ENCODE measurements at regions not wholly inside any gene's neighbourhood (a gene's known extent, or its start where the extent isn't known, plus 50 kb on each side); places are given as distances from the start of the nearest gene placed in this dataset.

- no peak for DNase-seq
Observed at GRCh38 chr15:81491414-81492096, 117.5 kb upstream of the TMC3 start.

- no peak for DNase-seq
Observed at GRCh38 chr15:81485806-81486205, 111.8 kb upstream of the TMC3 start.

DNA sequence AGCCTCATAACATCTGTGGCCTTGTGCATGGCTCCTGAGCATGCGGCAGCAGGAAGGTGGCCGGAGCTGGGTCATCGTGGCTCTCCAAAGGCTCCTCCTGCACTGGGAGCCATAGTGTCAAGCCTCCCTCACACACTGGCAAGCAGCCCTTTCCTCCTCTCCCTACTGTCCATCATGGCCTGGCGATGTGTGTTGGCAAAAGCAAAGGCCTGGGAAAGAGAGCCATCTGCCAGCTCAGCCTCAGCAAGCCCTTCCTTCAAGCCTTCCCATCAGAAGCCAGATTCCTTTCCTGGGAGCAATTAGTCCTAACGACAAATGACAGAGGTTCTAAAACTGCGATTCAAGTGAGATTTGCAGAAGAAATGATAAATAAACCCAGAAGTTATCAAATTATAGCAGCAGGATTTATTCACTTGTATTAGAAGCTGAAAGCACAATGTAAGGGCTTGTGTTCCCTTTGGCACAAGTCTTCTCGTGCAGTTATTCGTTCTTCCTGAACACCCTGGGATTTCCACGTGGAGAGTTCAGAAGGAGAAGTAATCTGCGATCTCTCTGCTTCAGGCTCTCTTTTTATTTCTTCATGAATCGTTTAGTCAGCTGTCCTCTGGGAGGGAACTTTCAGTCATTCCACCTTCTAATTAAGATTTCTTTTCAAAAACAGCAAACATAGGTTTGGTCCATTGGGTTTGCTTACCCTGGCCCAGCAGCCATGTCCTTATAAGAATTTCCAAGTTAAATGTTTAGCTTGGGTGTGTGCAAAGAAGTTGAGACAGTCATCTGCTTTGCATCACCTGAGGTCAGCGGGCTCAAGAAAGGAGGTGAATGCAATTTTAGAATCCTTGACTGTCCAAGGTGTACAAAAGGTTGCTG, 110.3 kb upstream of the TMC3 start:
- DNase-seq: peak in 1 of 56 donors; percentile 10

DNA sequence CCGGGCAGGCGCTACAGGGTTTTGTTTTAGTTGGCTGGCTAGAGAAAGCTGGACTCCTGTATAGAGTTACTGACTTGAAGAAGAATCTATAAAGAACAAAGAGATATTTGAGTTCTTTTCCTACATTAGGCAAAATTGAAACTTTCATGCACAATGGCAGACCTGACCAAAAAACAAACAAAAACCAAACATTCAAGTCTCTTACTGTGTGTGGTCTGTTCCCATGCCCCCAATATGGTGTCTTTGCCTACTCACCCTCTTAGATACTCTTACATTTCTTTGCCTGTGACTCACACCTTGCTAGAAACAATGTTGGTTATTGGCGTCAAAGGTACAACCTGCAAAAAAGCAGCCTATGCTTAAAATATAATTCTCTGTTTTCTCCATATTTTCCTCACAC, 109.5 kb upstream of the TMC3 start:
- no peak for DNase-seq

GRCh38 chr15:81481346-81481745, 107.3 kb upstream of the TMC3 start:
- DNase-seq: peak in 18 of 56 donors; percentile 3 to 67 (median 28)

DNA sequence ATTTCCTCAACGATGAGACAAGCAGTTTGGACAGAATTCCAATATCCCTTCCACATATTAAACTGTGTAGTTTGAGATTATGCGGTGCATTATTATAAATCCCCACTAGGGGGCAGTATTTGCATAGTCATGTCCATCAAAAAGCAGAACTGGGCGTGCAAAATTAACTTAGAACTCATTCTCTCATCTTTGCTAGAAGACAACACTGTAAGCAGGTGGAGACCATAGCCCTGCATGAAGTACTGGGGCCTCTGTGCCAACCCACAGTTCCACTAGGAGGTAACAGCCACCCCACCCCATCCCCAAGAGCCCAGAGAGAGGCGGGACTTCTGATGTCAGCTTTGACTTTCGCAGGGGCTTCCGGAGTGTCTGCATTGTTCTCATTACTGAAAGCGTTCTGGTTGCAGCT, 106.6 kb upstream of the TMC3 start:
- peak in 21 of 56 donors; percentile 6 to 38 (median 21) for DNase-seq

GRCh38 chr15:81478354-81478753, 104.3 kb upstream of the TMC3 start:
- DNase-seq: no peak

GRCh38 chr15:81475926-81476325, 101.9 kb upstream of the TMC3 start:
- DNase-seq: no peak

DNA sequence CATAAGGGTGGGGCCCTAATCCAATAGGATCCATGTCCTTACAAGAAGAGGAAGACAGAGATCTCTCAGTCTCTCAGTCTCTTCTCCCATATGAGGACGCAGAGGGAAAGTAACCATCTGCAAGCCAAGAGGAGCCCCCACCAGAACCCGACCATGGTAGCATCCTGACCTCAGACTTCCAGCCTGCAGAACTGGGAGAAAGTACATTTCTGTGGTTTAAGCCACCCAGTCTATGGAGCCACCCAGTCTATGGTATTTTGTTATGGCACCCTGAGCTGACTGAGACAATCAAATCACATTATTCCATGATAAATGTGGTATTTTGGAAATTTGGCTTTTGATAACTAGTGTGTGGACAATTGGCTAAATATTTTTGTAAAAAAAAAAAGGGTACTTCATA, 101.5 kb upstream of the TMC3 start:
- DNase-seq: no peak

- DNase-seq: no peak
Observed at GRCh38 chr15:81473946-81474345, 99.9 kb upstream of the TMC3 start.

DNA sequence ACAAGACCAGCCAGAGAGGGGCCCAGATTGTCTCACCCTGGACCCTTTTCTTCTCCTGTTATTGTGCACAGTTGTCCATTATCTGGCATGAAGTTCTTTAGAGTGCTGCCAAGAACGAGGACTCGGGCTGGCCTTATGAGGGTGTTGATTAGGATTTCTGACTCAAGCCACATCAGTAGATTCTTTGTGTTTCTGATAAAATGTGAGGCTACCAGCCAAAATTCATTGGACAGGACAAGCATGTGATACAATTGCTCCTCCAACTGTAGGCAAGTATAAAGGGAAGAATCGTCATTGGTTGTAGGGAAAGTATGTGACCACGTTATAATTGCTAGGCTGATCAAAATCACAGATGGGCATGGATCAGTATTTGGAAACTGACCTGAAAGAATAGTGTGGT, 99.2 kb upstream of the TMC3 start:
- DNase-seq: peak in 8 of 56 donors; percentile 3 to 44 (median 5)

GRCh38 chr15:81471151-81471550, 97.1 kb upstream of the TMC3 start:
- no peak for DNase-seq

- no peak for DNase-seq
Observed at GRCh38 chr15:81469154-81469553, 95.1 kb upstream of the TMC3 start.

DNA sequence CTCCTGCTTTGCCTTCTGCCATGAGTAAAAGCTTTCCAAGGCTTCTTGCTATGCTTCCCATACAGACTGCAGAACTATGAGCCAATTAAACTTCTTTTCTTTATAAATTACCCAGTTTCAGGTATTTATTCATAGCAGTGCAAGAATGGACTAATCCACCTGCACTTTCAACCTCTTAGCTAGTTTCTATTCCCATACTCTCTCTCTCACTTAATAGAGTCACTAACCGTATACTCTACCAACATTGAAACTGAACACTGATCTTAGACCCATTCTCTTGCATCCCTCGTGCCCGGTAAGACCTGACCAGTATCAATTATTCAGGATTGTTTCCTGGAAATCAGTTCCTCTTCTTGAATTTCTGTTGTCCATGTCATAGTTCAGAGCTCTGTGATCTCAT, 92.7 kb upstream of the TMC3 start:
- no peak for DNase-seq

- DNase-seq: no peak
Observed at GRCh38 chr15:81454024-81454423, 80.0 kb upstream of the TMC3 start.

DNA sequence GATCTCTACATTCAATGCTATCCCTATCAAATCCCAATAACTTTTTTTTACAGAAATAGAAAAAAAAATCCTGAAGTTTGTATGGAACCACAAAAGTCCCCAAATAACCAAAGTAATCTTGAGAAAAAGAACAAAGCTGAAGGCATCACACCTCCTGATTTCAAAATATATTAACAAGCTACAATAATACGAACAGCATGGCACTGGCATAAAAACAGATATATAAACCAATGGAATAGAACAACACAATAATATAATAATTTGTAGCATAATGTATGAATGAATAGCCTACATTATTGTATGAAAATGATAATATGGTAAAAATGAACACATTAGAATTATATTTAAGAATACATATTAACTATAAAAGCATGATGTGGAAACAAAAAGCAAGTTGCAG, 76.7 kb upstream of the TMC3 start:
- DNase-seq: no peak

DNA sequence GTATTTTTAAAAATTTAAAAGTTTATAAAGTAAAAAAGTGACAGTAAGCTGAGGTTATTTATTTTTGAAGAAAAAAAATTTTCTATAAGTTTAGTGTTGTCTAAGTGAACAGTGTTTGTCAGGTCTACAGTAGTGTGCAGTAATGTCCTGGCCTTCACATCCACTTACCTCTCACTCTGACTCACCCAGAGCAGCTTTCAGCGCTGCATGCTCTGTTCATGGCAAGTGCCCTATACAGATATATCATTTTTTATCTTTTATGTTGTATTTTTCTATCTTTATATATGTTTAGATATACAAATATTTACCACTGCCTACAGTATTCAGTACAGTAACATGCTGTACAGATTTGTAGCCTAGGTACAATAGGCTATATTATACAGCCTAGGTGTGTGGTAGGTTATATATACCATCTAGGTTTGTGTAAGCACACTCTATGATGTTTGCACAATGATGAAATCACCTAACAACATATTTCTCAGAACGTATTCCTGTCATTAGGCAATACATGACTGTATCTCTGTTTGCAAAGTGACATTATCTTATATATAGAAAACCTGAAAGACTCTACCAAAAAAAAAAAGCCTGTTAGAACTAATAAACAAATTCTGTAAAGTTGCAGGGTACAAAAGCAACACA, 75.9 kb upstream of the TMC3 start:
- no peak for DNase-seq

GRCh38 chr15:81443040-81443820, 69.2 kb upstream of the TMC3 start:
- no peak for DNase-seq

GRCh38 chr15:81442454-81442853, 68.4 kb upstream of the TMC3 start:
- DNase-seq: no peak

GRCh38 chr15:81434851-81435250, 60.8 kb upstream of the TMC3 start:
- DNase-seq: no peak

GRCh38 chr15:81433462-81433861, 59.4 kb upstream of the TMC3 start:
- DNase-seq: no peak

- DNase-seq: no peak
Observed at GRCh38 chr15:81432179-81432578, 58.2 kb upstream of the TMC3 start.
